ENCODE measurements at regions not wholly inside any gene's neighbourhood (a gene's known extent, or its start where the extent isn't known, plus 50 kb on each side); places are given as distances from the start of the nearest gene placed in this dataset.

GRCh38 chr12:127909041-127909440 is 357.9 kb upstream of the TMEM132C start:
- H3K27me3 Mint-ChIP-seq (ENCODE audit: low read depth): no peaks in the 10 kb centered on the region; the same call in 1 of the 2 replicates
- POLR2A ChIA-PET: no interaction called here
- H3K4me3 Mint-ChIP-seq: no peak overlapping the region
- no peak overlapping the region for H3K27ac Mint-ChIP-seq
- TF ChIP-seq ERG (CRISPR knock-in tag; IDR thresholded peaks at IDR 0.05): no peak
- no peak for TF ChIP-seq ATF3 (CRISPR knock-in tag; conservative IDR thresholded peaks at IDR 0.05)
- TF ChIP-seq ZNF232 (CRISPR knock-in tag; IDR thresholded peaks at IDR 0.05): no peak
- no peak for TF ChIP-seq STAT6 (CRISPR knock-in tag; conservative IDR thresholded peaks at IDR 0.05; ENCODE audit: low read depth)
- no peak for TF ChIP-seq USF2 (CRISPR knock-in tag; IDR thresholded peaks at IDR 0.05)
- TF ChIP-seq ZNF425 (CRISPR knock-in tag; conservative IDR thresholded peaks at IDR 0.05): no peak
- TF ChIP-seq ZNF512 (CRISPR knock-in tag; IDR thresholded peaks at IDR 0.05; ENCODE audit: borderline replicate concordance): no peak
- TF ChIP-seq ZSCAN18 (CRISPR knock-in tag; IDR thresholded peaks at IDR 0.05): no peak
- no peak for TF ChIP-seq ATF6 (CRISPR knock-in tag; IDR thresholded peaks at IDR 0.05)
- H3K36me3 Mint-ChIP-seq: peaks cover 55% of the 10 kb centered on the region
- ATAC-seq: no peak
- peaks cover 80% of the 10 kb centered on the region for H3K9me3 Mint-ChIP-seq
- no peaks in the 10 kb centered on the region for H3K4me1 Mint-ChIP-seq
- CTCF ChIA-PET: no interaction called here
- DNase-seq (ENCODE audit: low spot score): no peak

GRCh38 chr12:127911291-127911690 is 355.7 kb upstream of the TMEM132C start:
- no peaks in the 10 kb centered on the region; the same call in 1 of the 2 replicates for H3K27me3 Mint-ChIP-seq (ENCODE audit: low read depth)
- ATAC-seq: no peak
- H3K4me1 Mint-ChIP-seq: no peaks in the 10 kb centered on the region
- ChIA-PET POLR2A (no interaction called here), CTCF (no interaction called here)
- H3K9me3 Mint-ChIP-seq: peaks cover 77% of the 10 kb centered on the region
- no peak overlapping the region for H3K4me3 Mint-ChIP-seq
- no peak overlapping the region for H3K27ac Mint-ChIP-seq
- no peak for DNase-seq (ENCODE audit: low spot score)
- peaks cover 54% of the 10 kb centered on the region for H3K36me3 Mint-ChIP-seq
- no peak for TF ChIP-seq TEAD1 (CRISPR knock-in tag; IDR thresholded peaks at IDR 0.05)
- no peak for TF ChIP-seq USF1 (CRISPR knock-in tag; IDR thresholded peaks at IDR 0.05)
- no peak for TF ChIP-seq MLX (CRISPR knock-in tag; IDR thresholded peaks at IDR 0.05)
- no peak for TF ChIP-seq FOXP4 (CRISPR knock-in tag; IDR thresholded peaks at IDR 0.05)
- no peak for TF ChIP-seq MAX (CRISPR knock-in tag; IDR thresholded peaks at IDR 0.05)
- TF ChIP-seq FOXJ3 (CRISPR knock-in tag; IDR thresholded peaks at IDR 0.05; ENCODE audit: borderline replicate concordance): no peak
- TF ChIP-seq MXD4 (CRISPR knock-in tag; IDR thresholded peaks at IDR 0.05; ENCODE audit: borderline replicate concordance): no peak
- TF ChIP-seq NR2C2 (CRISPR knock-in tag; IDR thresholded peaks at IDR 0.05): no peak
- TF ChIP-seq NR1H2 (CRISPR knock-in tag; IDR thresholded peaks at IDR 0.05): no peak
